HEK293T (cell line): ENCODE measurements at regions not wholly inside any gene's neighbourhood (a gene's known extent, or its start where the extent isn't known, plus 50 kb on each side); places are given as distances from the start of the nearest gene placed in this dataset.

ENCODE experiments used
- ARNT ChIP-seq: fragments of 450-650 bp; IDR thresholded peaks from 2 replicates; pipeline ENCODE4 v1.6.1; 2017; ENCODE audit warnings: mild to moderate bottlenecking
- FOXA1 ChIP-seq: fragments of 450-650 bp; IDR thresholded peaks from 2 replicates; pipeline ENCODE4 v1.6.1; 2016; ENCODE audit warnings: mild to moderate bottlenecking

DNA sequence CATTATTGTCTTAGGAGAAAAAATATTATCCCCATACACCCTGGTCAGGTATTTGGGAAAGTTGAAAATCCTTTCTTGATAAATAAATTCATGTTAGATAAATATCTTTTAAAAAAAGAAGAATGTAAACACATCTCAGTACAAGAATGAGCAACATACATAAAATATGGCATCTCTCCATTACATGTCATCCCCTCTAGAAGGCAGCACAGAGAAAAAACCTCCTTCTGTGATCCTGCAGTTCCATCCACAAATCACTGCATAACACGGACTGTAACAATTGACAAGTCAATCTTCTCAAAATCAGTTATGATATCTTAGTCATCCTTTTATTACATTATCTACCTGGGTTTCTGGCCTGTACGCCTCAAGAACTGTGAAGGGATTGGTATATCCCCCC, 683.9 kb upstream of the KLHL1 start:
- TF ChIP-seq FOXA1 = no peak
- no peak for TF ChIP-seq ARNT
